ENCODE measurements at regions not wholly inside any gene's neighbourhood (a gene's known extent, or its start where the extent isn't known, plus 50 kb on each side); places are given as distances from the start of the nearest gene placed in this dataset.

DNA sequence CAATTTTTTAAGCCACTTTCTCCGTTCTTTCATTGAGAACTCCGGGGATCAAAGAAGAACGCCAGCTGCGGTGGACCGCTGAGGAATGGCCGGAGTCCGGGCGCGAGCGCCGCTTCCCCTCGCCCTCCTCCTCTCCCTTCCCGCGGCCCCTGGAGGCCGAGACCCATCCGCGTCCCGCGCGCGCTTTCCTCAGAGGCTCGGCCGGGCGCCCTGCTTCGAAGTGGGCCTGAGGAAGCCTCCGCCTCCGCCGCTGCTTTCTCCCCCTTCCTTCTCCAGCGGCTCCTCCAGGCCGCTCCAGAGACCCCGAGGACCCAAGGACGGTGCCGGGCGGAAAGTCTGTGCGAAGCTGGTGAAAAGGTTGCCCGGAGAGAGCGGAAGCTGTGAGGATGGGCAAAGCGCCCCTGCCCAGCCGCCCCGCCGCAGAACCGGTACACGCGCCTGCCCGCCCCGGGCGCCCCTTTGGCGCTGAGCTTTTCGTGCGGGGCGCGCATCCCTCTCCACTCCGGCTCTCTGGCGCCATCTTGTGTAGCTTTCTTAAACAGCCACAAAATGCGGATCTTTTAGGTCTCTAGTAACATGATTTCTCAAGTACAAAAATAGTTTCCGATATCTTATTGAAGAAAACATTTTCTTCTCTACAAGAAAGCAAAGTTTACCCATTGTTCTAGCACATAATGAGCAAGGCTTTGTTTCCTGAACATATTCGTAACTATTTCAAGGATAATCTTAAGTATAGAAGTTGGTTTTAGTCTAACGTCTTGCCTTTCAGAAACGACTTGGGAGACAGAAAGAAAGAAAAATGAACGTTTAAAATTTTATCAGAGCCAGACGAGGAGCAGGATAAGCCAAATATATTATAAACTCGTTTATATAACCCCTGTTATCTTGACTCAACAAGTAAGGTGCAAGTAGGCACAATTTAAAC, 59.2 kb upstream of the FAM174B start:
- TF ChIP-seq CTCF (IDR thresholded peaks at IDR 0.05; ENCODE audit: extremely low read depth, missing control alignments), result peak; percentile 57
- peak; percentile 87 for DNase-seq (ENCODE audit: low spot score)

DNA sequence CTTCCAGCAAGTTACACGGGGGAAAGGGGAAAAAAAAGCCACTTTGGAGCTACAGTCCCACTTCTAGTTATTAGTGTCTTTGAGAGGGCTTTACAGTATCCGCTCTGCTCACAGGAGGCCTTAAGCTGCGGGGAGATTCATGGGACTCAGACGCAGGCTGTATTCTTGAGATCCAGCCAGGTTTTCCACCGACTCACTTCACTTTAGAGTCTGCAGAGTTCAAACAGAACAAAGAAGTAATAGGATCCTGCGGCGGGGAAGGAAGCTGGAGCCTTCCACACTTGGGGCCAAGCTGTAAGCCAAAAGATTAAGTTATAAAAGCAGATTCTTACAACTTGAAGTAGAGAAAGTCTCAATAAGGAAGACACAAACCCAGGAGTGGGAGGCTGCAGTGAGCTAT, 60.2 kb upstream of the FAM174B start:
- TF ChIP-seq CTCF (IDR thresholded peaks at IDR 0.05; ENCODE audit: extremely low read depth, missing control alignments), result no peak
- no peak for DNase-seq (ENCODE audit: low spot score)

GRCh38 chr15:92719021-92719420, 63.4 kb upstream of the FAM174B start:
- DNase-seq (ENCODE audit: low spot score), result no peak
- TF ChIP-seq CTCF (IDR thresholded peaks at IDR 0.05; ENCODE audit: extremely low read depth, missing control alignments), result no peak

DNA sequence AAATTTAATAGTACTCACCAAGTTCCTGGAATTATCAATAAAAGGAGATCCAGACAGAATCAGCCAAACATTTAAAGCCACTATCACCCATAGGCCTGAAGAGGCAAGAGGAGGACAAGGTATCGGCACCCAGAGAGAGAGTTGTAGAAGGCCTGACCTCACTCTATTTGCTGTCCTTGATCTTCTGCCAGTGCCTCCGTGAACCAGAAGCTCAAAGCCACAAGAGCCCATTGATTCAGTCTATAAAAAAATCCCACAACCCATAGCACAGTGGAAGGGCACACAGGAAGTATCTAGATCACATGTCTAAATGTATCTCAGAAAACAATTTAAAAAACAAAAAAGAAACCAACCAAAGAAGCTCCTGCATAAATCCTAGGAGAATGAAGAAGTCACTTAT, 68.6 kb upstream of the FAM174B start:
- no peak for TF ChIP-seq CTCF (IDR thresholded peaks at IDR 0.05; ENCODE audit: extremely low read depth, missing control alignments)
- no peak for DNase-seq (ENCODE audit: low spot score)

GRCh38 chr15:92725171-92725570, 69.6 kb upstream of the FAM174B start:
- no peak for DNase-seq (ENCODE audit: low spot score)

GRCh38 chr15:92728266-92728665, 72.7 kb upstream of the FAM174B start:
- no peak for TF ChIP-seq CTCF (IDR thresholded peaks at IDR 0.05; ENCODE audit: extremely low read depth, missing control alignments)
- DNase-seq (ENCODE audit: low spot score), result no peak

More at GRCh38 chr15:92725171-92725570, 69.6 kb upstream of the FAM174B start:
- no peak for TF ChIP-seq CTCF (IDR thresholded peaks at IDR 0.05; ENCODE audit: extremely low read depth, missing control alignments)

DNA sequence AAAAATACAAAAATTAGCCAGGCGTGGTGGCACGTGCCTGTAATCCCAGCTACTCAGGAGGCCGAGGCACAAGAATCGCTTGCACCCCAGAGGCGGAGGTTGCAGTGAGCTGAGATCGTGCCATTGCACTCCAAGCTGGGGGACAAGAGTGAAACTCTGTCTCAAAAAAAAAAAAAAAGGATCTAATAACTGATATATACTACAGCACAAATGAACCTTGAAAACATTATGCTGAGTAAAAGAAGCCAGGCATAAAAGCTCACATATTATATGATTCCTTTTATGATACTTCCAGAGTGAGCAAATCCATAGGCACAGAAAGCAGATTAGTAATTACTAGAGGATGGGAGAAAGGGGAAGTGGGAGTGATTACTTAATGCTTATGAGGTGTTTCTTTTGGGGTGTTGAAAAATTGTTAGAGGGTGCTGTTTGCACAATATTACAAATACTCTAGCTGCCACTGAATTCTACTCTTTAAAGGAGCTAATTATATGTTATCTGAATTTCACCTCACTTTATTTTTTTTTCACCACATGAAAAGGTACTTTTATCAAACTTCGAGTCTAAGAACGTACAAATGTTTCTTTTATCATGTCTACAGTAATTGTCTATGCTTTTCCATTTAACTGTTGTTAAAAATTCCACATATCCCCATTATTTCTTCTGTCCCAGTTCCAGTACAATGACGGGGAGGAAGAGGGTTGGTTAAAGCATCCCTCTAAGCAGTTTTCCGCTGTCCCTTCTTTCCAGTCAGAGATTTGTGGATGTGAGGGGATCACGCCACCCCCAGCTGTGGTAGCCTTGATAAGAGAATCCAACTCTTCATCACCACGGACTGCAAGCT, 77.7 kb upstream of the FAM174B start:
- DNase-seq (ENCODE audit: low spot score), result peak; percentile 48
- no peak for TF ChIP-seq CTCF (IDR thresholded peaks at IDR 0.05; ENCODE audit: extremely low read depth, missing control alignments)

Data from GM20000 (cell line).